Breast epithelium (tissue), 4 donors: ENCODE measurements at regions not wholly inside any gene's neighbourhood (a gene's known extent, or its start where the extent isn't known, plus 50 kb on each side); places are given as distances from the start of the nearest gene placed in this dataset.

ENCODE experiments used
- DNase-seq, 2 donors: peaks; one replicate each; pipeline ENCODE4 v3.0.0-alpha.2; 2019; ENCODE audit warnings: low spot score in 2 of 2
- H3K27ac ChIP-seq, 2 donors: fragments of 200-600 bp; sonication (generic) in 1 of 2; one replicate each; pipeline ENCODE4 v1.5.1; 2016 to 2019; ENCODE audit warnings: mild to moderate bottlenecking in 1 of 2
- H3K27me3 ChIP-seq, 2 donors: fragments of 200-600 bp; sonication (generic) in 1 of 2; one replicate each; pipeline versions ENCODE4 v1.5.1 to v1.6.0; 2017 to 2019; ENCODE audit warnings: control low read depth in 1 of 2, mild to moderate bottlenecking in 1 of 2
- H3K36me3 ChIP-seq: fragments of 200-600 bp; one replicate; pipeline ENCODE4 v1.5.1; 2019
- H3K4me1 ChIP-seq, 2 donors: fragments of 200-600 bp; sonication (generic); one replicate each; pipeline ENCODE4 v1.5.1; 2016 to 2019; ENCODE audit warnings: control low read depth in 1 of 2
- H3K4me3 ChIP-seq, 3 donors: fragments of 200-600 bp; sonication (generic); 1 replicate in 2 of 3; 2 replicates in 1 of 3; pipeline ENCODE4 v1.5.1; 2016 to 2019; ENCODE audit warnings: mild to moderate bottlenecking in 3 of 3, moderate library complexity in 2 of 3
- H3K9me3 ChIP-seq, 2 donors: fragments of 200-600 bp; sonication (generic) in 1 of 2; one replicate each; pipeline ENCODE4 v1.5.1; 2016 to 2019; ENCODE audit warnings: control low read depth in 1 of 2
- POLR2A ChIP-seq: fragments of 450-650 bp; IDR thresholded peaks from one replicate; pipeline ENCODE4 v1.6.1; 2016; ENCODE audit warnings: antibody characterized with exemption, mild to moderate bottlenecking, moderate library complexity
- POLR2AphosphoS5 ChIP-seq, 3 donors: sonication (generic); formaldehyde crosslinking; IDR thresholded peaks; one replicate each; pipeline ENCODE4 v1.6.1; 2017; ENCODE audit warnings: antibody characterized with exemption in 3 of 3
- intact Hi-C: fragments of 100-400 bp; cut with DNase I; formaldehyde crosslinking; loops from one replicate; pipeline ENCODE4 v1.15.1; 2023; ENCODE audit warnings: low total_unique reads
- TF ChIP-seq, protein P1 (sequence below), 3 donors: fragments of 450-650 bp; IDR thresholded peaks; one replicate each; pipeline ENCODE4 v1.5.1; 2016 to 2017; ENCODE audit warnings: antibody characterized with exemption in 3 of 3, mild to moderate bottlenecking in 3 of 3, moderate library complexity in 3 of 3

DNA sequence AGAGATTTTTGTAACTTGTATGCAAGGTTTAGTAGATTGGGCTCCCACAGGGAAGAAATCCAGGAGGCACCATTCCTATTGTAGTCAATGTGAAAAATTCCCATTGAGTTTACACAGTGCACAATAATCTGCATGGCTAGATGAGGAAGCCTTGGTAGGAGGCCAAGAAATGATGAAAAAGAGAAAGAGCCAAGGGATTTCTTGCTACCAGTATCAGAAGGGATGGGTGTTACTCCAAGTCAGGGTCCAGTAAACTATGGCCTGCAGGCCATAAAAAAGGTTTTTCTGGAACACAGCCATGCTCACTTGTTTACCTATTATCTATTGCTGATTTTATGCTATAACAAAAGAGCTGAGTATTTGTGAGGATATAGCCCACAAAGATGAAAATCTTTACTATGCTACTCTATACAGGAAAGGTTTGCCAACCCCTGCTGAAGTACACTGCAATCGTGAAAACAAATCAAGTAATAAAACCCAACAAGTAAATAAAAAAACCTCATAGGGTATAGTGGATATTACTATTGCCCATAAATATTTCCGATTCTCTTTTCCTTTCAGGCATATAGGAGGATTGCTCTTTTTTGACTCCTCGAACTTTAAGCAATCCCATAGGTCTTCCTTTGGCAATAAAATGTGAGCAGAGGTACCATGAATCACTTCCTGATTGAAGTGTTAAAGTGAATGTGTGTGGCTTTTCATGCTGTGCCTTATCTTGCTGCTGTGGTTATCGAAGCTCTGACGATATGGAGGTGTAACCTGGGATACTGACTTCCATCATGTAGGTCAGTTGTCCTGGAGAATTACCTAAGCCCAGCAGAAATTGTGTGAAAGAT is 256.3 kb upstream of the MAGI2 start:
- intact Hi-C loops, result no loop called here
- no peaks in the 10 kb centered on the region for H3K36me3 ChIP-seq
- H3K27me3 ChIP-seq, result no peaks in the 10 kb centered on the region
- no peak overlapping the region for H3K4me3 ChIP-seq
- DNase-seq, result no peak
- H3K9me3 ChIP-seq, result no peaks in the 10 kb centered on the region
- no peaks in the 10 kb centered on the region for H3K4me1 ChIP-seq
- TF ChIP-seq POLR2A, result no peak
- TF ChIP-seq POLR2AphosphoS5 (IDR thresholded peaks at IDR 0.05), result no peak
- TF ChIP-seq, protein P1, sequence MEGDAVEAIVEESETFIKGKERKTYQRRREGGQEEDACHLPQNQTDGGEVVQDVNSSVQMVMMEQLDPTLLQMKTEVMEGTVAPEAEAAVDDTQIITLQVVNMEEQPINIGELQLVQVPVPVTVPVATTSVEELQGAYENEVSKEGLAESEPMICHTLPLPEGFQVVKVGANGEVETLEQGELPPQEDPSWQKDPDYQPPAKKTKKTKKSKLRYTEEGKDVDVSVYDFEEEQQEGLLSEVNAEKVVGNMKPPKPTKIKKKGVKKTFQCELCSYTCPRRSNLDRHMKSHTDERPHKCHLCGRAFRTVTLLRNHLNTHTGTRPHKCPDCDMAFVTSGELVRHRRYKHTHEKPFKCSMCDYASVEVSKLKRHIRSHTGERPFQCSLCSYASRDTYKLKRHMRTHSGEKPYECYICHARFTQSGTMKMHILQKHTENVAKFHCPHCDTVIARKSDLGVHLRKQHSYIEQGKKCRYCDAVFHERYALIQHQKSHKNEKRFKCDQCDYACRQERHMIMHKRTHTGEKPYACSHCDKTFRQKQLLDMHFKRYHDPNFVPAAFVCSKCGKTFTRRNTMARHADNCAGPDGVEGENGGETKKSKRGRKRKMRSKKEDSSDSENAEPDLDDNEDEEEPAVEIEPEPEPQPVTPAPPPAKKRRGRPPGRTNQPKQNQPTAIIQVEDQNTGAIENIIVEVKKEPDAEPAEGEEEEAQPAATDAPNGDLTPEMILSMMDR (IDR thresholded peaks at IDR 0.05), result no peak
- H3K27ac ChIP-seq, result no peak overlapping the region

DNA sequence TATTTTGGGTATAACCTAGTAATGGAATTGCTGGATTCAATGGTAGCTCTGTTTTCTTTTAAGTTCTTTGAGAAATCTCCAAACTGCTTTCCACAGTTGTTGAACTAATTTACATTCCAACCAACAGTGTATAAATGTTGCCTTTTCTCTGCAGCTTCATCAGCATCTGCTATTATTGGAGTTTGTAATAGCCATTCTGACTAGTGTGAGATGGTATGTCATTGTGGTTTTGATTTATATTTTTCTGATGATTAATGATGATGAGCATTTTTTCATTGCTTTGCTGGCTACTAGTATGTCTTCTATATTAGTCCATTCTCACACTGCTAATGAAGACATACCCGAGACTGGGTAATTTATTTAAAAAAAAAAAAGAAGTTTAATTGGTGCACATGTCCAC is 248.6 kb upstream of the MAGI2 start:
- no peaks in the 10 kb centered on the region for H3K4me1 ChIP-seq
- intact Hi-C loops, result no loop called here
- H3K36me3 ChIP-seq, result no peaks in the 10 kb centered on the region

DNA sequence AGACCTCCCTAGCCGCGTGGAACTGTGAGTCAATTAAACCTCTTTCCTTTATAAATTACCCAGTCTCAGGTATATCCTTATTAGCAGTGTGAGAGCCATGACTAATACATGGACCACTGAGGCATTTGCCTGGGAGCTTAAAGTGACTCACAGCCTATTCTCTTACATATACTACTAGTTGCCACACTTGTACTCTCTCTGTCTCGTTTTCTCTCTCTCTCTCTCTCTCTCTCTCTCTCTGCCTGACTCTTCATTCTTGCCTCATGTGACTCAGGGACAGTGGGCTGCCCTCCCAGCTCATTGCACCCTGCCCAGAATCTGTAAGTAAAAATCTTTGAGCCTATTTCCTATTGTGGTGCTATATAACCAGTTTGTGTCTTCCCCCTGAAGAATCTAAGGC is 238.5 kb upstream of the MAGI2 start:
- no peaks in the 10 kb centered on the region for H3K27me3 ChIP-seq
- TF ChIP-seq POLR2AphosphoS5 (IDR thresholded peaks at IDR 0.05), result no peak
- H3K4me3 ChIP-seq, result no peak overlapping the region
- intact Hi-C loops, result no loop called here
- no peak overlapping the region for H3K27ac ChIP-seq
- DNase-seq, result no peak
- H3K36me3 ChIP-seq, result no peaks in the 10 kb centered on the region
- H3K9me3 ChIP-seq, result no peaks in the 10 kb centered on the region
- H3K4me1 ChIP-seq, result no peaks in the 10 kb centered on the region

More for the DNA sequence above, 248.6 kb upstream of the MAGI2 start:
- Histone ChIP-seq H3K4me3 (no peak overlapping the region), H3K27me3 (no peaks in the 10 kb centered on the region), H3K27ac (no peak overlapping the region), H3K9me3 (no peaks in the 10 kb centered on the region)
- no peak for TF ChIP-seq POLR2A
- TF ChIP-seq, protein P1 (IDR thresholded peaks at IDR 0.05), result no peak
- no peak for DNase-seq

DNA sequence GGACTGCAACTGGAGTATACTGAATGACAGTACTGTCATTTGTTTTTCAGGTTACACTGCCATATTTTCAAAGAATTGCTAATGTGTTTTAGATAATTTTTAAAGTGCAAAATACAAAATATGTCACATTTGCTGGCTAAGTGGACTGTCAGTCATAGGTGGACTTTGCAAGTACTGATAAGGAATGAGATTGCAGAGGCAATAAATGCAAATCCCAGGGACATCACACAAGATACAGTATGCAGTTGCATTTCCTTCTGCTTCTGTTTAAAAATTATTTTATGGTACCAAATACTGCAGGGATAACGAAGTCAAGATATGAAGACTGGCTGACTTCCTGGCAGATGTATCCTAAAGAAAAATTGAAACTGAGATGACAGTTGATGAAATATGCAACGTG is 237.6 kb upstream of the MAGI2 start:
- intact Hi-C loops, result no loop called here
- Histone ChIP-seq H3K27me3 (no peaks in the 10 kb centered on the region), H3K36me3 (no peaks in the 10 kb centered on the region), H3K4me3 (no peak overlapping the region), H3K27ac (no peak overlapping the region), H3K9me3 (no peaks in the 10 kb centered on the region), H3K4me1 (no peaks in the 10 kb centered on the region)
- no peak for DNase-seq
- TF ChIP-seq POLR2A (no peak), POLR2AphosphoS5 (IDR thresholded peaks at IDR 0.05) (no peak)
- TF ChIP-seq, protein P1 (IDR thresholded peaks at IDR 0.05), result no peak

DNA sequence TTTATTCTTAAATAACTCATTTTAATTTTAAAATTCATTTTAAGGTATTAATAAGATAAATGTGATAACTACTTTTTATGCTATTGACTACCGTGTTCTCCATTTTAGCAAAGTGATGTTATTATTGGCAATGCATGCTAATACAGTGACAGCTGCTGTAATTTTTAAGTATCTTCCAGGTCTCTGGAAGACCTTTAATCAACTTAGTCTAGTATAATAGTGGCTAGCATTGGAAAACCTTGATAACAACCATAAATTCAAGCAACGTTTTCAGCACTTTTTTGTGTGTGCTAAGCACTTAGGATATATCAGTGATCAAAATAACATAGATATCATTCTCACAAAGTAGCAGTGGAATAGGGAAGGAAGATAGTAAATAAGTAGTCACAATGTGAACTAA is 230.9 kb upstream of the MAGI2 start:
- intact Hi-C loops, result no loop called here
- Histone ChIP-seq H3K27me3 (no peaks in the 10 kb centered on the region), H3K4me1 (no peaks in the 10 kb centered on the region), H3K4me3 (no peak overlapping the region), H3K27ac (no peak overlapping the region), H3K9me3 (peaks cover 0 to 8% of the 10 kb centered on the region in 2 donors), H3K36me3 (no peaks in the 10 kb centered on the region)
- TF ChIP-seq POLR2A (no peak), POLR2AphosphoS5 (IDR thresholded peaks at IDR 0.05) (no peak)
- TF ChIP-seq, protein P1 (IDR thresholded peaks at IDR 0.05), result no peak
- DNase-seq, result no peak
